Activated CD8-positive, alpha-beta memory T cell treated with anti-CD3 and anti-CD28 coated beads, Interleukin-2, amount 50 U/mL, for 48 hours (primary cell): ENCODE measurements at regions not wholly inside any gene's neighbourhood (a gene's known extent, or its start where the extent isn't known, plus 50 kb on each side); places are given as distances from the start of the nearest gene placed in this dataset.
"Not testable (repeated sequence)": the region's sequence is repeated elsewhere in the genome, so short reads cannot be mapped to it uniquely, and the experiment has no call there.

Experiments
- DNase-seq: peaks from one replicate; pipeline ENCODE4 v3.0.0-alpha.2; 2020

DNA sequence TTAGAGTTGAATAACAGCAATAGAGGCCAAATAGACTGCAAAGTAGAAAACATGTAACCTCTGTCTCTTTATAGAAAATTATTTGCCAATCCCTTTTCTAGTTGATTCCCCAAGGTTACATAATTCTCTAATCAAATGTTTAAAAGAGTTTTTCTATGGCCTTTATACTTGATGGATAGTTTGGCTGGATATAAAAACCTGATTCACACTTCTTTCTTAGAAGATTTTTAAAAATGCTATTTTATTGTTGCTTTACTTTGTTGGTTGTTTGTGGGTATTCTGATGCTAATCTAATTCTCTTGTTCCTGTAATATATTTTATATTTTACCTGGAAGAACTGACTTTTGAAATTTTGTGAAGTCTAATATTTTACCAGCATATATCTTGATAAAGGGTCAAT is 331.1 kb upstream of the MTPN start:
- no peak for DNase-seq

DNA sequence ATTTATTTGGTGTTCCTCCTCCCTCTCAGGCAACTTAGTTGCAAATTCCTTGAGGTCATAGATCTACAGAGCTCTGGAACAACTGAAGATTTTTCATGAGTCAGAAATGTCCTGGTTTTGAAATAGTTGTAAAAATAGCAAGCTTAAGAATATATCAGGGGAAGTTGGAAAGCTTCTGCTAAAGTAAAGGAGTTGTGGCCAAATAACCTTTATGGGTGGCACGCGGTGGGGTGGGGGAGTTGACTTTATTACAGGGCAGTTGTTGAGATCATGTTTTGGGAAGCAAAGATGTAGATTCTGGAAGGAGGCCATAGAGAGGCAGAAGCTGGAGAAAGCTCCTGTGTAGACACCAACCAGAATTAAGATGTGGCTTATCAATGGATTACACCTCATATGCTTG is 326.0 kb upstream of the MTPN start:
- DNase-seq, result no peak

DNA sequence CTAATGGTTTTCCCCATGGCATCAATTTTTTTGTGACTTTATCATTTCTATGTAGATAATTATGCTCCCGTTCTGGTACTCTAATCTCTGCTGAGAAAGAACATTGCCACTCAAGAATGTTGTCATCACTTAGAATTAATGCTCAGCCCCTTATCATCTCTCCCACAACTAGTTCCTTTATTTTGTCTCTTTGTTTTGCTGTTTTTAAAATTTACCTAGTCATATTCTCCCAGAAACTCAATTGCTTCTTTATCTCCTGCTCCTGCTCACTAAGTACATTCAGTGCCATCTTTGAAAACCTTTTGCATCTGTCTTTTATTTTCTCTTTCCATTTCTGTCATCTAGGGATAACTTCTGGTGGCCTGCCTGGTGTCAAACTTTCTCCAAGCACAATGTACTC is 324.9 kb upstream of the MTPN start:
- no peak for DNase-seq

GRCh38 chr7:136294977-136295376 is 317.8 kb upstream of the MTPN start:
- no peak for DNase-seq

DNA sequence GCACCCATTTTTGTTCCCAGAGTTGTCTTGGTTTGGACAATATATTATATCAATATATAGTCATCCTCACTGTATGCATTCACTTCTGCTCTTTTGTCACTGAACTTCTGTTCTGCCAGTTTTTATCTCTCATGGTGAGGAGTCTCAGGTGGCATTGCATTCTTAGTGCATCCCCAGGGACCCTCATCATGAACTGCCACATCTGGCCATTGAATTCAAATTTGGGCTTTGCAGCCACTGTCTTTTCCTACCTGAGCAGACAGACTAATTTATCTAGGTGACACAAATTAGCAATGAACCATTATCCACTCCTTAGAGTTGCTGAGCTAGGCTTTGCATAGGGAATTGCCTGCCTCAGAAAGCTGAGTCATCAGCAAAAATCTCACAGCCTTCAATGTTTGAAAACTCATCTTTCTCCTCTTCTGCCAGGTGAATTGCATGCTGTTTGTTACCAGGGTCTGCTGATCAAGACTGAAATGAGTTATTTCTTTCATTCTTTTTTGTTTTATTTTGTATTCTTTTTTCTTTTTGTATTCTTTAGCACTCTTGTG is 316.8 kb upstream of the MTPN start:
- no peak for DNase-seq

DNA sequence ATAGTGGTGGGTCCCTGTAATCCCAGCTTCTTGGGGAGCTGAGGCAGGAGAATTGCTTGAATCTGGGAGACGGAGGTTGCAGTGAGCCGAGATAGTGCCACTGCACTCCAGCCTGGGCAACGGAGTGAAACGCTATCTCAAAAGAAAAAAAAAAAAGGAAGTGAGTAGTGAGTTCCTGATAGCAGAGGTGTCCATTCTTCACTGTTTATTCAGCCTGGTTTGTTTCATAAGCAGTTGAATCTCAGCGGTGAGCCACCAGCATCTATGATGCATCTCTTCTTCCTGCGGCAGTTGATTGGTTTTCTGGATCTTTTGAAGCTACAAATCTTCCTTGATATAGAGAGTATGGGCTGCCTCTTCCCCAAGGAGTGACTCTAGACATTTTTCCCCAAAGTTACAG is 316.1 kb upstream of the MTPN start:
- no peak for DNase-seq

- no peak for DNase-seq
Observed at GRCh38 chr7:136292365-136292764, 315.2 kb upstream of the MTPN start.

- DNase-seq, result no peak
Observed at GRCh38 chr7:136290351-136290750, 313.2 kb upstream of the MTPN start.

DNA sequence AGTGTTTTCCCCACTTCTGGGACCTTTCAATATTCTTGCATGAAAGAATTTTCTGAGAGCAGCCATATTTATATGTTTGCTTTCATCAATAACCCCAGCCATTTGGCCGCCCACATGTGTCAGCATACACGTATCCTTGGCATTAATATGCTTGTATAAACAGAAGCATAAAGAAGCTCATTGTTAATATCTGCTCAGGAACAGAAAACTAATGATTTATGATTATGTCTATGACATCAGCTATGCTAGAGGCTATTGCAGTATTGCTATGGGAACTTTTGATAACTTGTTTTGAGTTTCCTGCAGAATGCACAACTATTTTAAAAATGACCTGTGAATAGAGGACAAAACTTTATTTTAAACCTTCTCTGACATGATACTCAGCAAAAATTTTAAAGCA is 300.9 kb upstream of the MTPN start:
- DNase-seq, result no peak

GRCh38 chr7:136275794-136276193 is 298.6 kb upstream of the MTPN start:
- no peak for DNase-seq

- DNase-seq, result no peak
Observed at GRCh38 chr7:136274636-136275345, 297.6 kb upstream of the MTPN start.

GRCh38 chr7:136272934-136273333 is 295.8 kb upstream of the MTPN start:
- no peak for DNase-seq

DNA sequence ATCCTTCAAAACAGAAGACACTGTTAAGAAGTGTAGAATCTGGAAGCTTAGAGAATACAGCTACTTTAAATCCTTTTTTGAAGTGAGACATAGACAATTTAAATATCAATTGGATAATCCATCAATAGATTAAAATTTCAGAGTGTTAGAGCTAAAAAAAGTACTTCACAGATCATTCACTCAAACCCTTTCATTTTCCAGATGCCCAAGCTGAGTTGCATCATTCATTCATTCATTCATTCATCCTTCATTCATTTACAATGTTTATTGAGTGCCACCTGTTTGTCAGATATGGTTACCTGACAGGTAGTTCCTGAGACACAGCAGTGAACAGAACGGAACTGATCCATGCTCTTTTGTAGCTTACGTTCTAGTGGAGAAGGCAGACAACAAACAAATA is 290.7 kb upstream of the MTPN start:
- no peak for DNase-seq

DNA sequence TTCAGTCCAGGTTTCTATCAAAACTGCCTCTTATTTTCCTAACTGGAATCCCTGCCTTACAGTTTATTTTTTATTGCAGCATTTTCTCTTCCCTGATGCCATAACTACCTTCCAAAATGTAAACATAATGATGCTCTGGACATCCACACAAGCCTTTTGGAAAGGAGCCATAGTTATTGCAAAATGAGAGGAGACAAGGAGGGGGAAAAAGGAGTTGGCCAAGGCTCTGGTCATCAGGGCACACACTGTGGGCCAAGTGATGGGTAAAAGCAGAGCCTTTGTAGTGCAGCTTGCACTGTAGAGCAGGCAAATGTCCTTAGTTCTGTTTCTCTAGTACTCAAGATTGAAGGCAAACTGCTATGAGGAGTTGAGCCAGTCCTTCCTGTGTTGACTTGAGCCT is 289.3 kb upstream of the MTPN start:
- no peak for DNase-seq

GRCh38 chr7:136264304-136264703 is 287.1 kb upstream of the MTPN start:
- not testable (repeated sequence) for DNase-seq

DNA sequence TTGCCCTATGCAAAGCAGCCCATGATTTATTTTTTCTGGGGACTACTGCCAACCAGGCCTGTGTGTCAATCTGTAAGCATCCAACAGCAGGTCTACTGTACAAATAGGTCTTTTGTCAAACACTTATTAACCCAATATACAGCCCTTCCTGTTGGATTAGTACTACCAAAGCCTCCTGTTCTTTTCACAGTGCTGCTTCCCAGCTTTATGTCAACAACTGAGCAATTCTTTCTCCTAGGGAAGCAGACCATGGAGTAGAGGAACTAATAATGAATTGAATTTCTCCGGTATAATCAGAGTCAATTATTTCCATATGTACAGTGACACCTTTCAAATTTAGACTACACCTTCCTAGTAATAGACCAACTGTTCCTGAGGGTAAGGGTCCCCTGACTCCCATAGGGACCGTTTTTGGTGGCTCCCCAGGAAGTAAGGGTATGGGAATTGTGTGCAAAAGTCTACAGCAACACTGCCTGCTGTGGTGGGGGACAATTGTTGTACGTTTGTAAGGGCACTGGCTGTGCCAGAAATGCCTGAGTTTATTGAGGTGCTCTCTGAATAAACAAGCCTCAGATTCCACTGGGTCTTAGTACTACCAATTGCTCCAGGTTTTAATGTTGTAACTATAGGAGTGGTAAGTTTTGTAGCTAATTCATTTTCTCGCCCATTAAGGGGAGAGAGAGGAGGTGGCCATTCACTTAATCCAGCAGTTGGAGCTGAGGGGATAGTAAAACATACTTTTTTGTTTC is 286.1 kb upstream of the MTPN start:
- not testable (repeated sequence) for DNase-seq

- not testable (repeated sequence) for DNase-seq
Observed at GRCh38 chr7:136260591-136260990, 283.4 kb upstream of the MTPN start.

- DNase-seq, result no peak
Observed at GRCh38 chr7:136259074-136259473, 281.9 kb upstream of the MTPN start.

DNA sequence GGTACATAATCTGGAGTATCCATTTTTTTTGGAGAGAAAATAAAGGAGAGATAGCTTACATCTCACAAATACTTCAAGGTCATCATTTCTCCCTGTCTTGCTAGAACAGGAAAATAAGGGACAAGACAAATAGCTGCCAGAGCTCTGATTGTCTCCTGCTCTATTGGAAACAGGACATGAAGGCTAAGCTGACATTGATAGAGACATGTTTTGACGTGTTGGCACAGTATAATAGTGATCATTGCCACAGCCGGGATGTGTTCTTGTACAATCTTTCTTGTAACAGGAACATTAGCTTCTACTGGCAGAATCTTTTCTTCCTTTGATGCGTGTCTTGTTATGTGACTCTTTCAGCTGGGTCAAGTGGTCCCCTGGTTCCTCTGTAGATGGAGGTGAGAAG is 279.3 kb upstream of the MTPN start:
- no peak for DNase-seq

DNA sequence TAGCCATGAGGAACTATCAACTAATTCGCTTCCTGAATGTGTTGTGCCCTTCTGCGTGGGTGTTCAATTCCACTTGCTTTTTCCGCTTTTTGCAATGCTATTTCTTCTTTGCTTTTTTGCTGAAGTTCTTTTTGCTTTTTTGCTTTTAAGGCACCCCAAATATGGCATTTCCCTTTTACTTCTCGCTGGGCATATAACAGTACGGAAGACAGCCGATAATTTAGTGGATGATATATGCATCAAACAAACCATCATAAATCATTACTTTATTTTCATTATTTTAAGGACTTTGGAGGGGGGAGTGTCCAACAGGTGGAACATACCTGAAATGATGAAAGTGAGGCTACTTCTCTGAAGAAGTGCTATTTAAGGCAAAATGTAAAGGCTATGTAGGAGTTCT is 277.0 kb upstream of the MTPN start:
- DNase-seq, result no peak

DNA sequence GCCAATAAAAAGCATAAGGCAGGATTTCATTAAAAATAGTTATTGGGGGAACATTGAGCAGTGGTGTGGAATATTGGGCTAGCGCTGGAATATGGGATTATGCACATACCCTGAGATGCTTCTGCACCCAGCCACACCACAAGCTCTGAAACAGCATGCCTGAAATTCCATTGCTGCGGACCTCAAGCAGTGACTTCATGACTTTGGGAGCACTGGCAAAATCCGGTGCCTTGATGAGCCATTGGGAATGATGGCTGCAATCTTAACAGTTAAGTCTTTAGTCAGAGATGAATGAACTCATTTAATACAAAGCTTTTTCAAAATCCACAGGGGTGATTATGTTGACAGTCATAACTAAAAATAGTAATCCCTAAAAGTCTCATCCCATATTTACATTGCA is 274.7 kb upstream of the MTPN start:
- no peak for DNase-seq

DNA sequence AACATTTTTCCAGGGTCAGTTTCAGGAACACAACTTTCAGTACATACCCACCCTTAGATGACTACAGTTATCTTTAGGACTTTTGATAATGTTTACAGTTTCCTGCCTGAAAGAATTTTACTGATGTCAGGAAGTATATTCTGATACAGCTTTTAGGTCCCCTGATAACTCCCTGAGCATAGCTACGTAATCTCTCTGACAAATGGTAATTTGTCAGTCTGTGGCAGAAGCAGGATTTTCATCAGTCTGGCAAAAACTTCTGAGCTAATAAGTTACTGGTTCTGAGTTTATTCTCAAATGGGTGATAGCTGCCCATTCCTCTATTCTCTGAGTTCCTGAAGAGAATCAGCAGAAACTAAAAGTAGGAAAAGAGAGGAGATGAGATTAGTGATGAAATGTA is 270.1 kb upstream of the MTPN start:
- DNase-seq, result no peak

DNA sequence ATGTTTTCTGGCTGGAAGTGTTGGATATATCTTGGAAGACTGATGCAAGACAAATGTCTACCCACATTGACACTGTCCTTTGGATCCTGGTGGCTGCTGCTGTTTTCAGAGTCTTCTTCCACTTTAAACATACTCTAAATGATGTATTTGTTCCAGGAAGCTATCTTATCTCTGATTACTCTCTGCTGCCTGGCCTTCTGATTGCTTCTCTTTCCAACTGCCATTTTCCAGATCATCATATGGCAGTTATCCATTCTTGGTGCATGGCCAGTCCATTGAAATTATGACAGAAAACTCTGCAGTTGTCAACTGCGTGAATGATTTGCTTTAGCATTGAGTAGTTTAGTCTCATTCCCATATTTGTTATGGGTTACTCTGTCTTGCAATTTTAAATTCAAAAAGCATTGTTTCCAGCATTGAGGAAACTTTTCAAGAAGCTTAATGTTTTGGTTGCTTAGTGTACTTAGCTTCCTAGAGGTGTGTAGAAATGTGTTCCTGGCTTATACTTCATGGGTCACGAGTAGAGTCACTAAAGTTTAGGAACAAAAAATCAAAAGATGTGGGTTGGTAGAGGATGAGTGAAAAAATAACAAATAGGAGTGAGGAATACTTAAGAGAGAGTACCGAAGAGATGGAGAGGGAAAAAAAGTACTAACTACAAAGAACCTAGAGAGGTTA is 268.3 kb upstream of the MTPN start:
- no peak for DNase-seq

DNA sequence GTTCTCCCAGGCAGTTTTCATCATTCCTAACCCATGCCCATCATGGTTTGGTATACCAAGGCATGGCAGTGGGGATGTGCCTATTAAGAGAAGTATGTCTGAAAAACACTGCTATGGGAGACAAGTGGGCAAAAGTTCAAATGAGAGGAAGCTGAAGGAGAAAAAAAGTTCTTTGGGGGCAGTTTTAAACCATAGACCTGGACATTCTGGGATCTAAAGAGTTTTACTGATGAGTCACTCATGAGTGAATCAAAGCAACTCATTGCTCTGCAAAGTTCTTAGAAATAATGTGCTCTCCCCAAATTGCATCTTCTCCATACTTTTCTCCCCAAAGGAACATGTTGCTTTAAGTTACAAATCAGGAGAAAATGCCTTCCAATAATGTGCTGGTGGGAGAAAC is 256.9 kb upstream of the MTPN start:
- no peak for DNase-seq
